Panc1 (cell line): ENCODE measurements at regions not wholly inside any gene's neighbourhood (a gene's known extent, or its start where the extent isn't known, plus 50 kb on each side); places are given as distances from the start of the nearest gene placed in this dataset.

Source experiments
- CTCF ChIP-seq: fragments of 450-650 bp; IDR thresholded peaks from 2 replicates; pipeline ENCODE4 v1.5.1; 2017; ENCODE audit warnings: mild to moderate bottlenecking
- POLR2AphosphoS5 ChIP-seq: IDR thresholded peaks from 2 replicates; pipeline ENCODE4 v1.6.1; 2012; ENCODE audit warnings: mild to moderate bottlenecking, low read depth, low read length, moderate library complexity
- REST ChIP-seq, 2 experiments: IDR thresholded peaks; 2 replicates each; pipeline ENCODE4 v1.6.1; 2011 to 2012; ENCODE audit warnings: low read depth in 2 of 2, control low read depth in 1 of 2, low read length in 1 of 2, mild to moderate bottlenecking in 1 of 2, moderate library complexity in 1 of 2; ENCODE audit not compliant: insufficient read depth in 1 of 2
- SIN3A ChIP-seq: IDR thresholded peaks from 2 replicates; pipeline ENCODE4 v1.6.1; 2012; ENCODE audit warnings: low read depth, mild to moderate bottlenecking, low read length, moderate library complexity, borderline replicate concordance; ENCODE audit not compliant: insufficient read depth
- TCF7L2 ChIP-seq: IDR thresholded peaks from 2 replicates; pipeline ENCODE4 v1.6.1; 2011; ENCODE audit warnings: mild to moderate bottlenecking, low read depth, low read length, inconsistent platforms

GRCh38 chr1:187509091-187509490, 680.3 kb downstream of the PLA2G4A start:
- no peak for TF ChIP-seq POLR2AphosphoS5
- no peak for TF ChIP-seq SIN3A
- TF ChIP-seq CTCF: no peak
- no peak for TF ChIP-seq REST (IDR thresholded peaks at IDR 0.05; ENCODE audit: insufficient read depth in 1 of 2, low read depth in 2 of 2, low read length in 1 of 2)
- TF ChIP-seq TCF7L2: no peak
